SK-N-DZ (cell line): ENCODE measurements at regions not wholly inside any gene's neighbourhood (a gene's known extent, or its start where the extent isn't known, plus 50 kb on each side); places are given as distances from the start of the nearest gene placed in this dataset.
A peak's percentile ranks its signal among the peaks of the same experiment; 100 is the strongest.
"Not testable (repeated sequence)": the region's sequence is repeated elsewhere in the genome, so short reads cannot be mapped to it uniquely, and the experiment has no call there.

ENCODE experiments used
- DNase-seq: peaks from one replicate; pipeline ENCODE4 v3.0.0-alpha.2; 2015; ENCODE audit warnings: low spot score

DNA sequence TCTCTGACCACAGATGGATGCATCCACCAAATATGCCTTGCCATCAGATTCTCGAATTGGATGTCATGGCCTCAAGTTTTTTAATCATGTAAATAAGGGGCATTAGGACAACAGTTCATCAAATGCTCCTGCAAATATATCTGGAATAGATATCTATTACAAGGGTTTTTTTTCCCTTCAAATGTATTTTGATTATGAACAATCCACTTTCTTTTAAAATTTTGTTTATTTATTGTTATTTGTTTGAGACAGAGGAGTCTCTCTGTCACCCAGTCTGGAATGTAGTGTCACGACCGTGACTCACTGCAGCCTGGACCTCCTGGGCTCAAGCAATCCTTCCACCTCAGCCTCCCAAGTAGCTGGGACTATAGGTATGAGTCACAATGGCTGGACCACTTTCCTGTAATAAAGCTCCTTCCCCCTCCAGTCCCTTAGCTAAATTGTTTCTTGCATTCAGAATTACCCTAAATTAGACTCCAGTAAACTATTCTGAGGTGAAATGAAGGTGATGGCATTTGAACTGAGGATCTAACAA is 1412.1 kb downstream of the EFNA5 start:
- DNase-seq: no peak

DNA sequence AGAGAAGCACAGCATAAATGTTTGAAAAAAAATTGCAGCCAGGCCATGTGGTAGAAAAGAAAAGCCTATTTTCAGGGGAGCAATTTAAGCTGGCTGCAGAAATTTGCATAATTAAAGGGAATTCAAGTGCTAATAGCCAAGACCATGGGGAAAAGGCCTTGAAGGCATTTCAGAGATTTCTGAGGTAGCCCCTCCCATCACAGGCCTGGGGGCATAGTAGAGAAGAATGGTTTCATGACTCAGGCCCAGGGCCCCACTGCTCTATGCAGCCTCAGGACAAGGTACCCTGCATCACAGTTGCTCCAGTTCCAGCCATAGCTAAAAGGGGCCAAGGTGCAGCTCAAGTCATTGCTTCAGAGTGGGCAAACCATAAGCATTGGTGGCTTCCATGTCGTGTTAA is 1416.0 kb downstream of the EFNA5 start:
- no peak for DNase-seq

DNA sequence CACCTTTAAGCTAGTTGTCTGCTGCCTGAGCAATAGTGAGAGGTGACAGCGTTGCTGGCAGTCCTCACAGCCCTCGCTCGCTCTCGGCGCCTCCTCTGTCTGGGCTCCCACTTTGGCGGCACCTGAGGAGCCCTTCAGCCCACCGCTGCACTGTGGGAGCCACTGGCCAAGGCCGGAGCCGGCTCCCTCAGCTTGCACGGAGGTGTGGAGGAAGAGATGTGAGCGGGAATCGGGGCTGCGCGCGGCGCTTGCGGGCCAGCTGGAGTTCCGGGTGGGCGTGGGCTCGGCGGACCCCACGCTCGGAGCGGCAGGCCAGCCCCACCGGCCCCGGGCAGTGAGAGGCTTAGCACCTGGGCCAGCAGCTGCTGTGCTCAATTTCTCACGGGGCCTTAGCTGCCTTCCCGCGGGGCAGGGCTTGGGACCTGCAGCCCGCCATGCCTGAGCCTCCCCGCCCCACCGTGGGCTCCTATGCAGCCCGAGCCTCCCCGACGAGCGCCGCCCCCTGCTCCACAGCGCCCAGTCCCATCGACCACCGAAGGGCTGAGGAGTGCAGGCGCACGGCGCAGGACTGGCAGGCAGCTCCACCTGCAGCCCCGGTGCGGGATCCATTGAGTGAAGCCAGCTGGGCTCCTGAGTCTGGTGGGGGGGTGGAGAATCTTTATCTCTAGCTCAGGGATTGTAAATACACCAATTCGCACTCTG is 1424.5 kb downstream of the EFNA5 start:
- DNase-seq: not testable (repeated sequence)

DNA sequence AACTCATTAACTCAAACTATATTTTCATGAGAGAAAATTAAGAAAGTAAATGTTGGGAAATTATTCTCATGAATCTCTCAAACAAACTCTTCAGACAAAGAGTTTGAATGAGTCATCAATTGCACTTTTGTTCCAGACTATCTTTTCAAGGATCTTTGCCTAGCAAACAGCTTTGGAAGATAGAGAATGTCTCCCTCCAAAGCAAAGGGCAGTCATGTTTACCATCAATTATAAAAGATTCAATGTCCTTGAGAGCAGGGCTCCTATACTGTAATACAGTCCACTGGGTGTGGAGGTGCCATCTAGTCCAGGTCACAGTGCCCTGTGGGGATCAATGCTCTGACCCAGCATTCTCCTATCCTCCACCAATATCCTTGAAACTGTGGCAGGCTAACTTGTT is 1429.3 kb downstream of the EFNA5 start:
- no peak for DNase-seq

DNA sequence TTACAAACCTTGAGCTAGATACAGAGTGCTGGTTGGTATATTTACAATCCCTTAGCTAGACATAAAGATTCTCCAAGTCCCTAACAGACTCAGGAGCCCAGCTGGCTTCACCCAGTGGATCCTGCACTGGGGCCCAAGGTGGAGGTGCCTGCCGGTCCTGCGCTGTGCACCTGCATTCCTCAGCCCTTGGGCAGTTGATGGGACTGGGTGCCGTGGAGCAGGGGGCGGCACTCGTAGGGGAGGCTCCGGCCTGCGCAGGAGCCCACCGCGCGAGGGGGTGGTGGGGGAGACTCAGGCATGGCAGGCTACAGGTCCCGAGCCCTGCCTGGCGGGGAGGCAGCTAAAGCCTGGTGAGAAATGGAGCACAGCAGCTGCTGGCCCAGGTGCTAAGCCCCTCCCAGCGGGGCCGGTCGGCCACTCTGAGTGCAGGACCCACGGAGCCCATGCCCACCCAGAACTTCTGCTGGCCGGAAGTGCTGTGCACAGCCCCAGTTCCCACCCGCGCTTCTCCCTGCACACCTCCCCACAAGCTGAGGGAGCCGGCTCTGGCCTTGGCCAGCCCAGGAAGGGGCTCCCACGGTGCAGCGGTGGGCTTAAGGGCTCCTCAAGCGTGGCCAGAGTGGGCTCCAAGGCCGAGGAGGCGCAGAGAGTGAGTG is 1464.7 kb downstream of the EFNA5 start:
- no peak for DNase-seq

DNA sequence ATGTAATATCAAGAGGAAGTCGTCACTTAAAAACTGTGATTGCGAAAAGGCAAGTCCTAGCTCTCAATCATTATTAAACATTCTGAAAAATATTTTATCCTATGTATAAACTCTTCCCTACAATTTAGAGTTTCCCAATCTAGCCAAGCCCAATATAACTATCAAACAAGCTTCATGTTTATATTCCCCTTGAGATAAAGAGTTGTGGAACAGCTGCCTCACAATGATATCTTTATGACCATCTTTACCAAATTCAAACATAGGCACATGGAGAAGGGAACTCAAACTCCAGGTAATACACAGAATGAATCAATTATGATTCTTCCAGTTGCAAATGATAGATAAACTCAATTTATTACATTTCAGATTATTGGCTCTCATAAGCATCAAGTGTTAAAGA is 1468.7 kb downstream of the EFNA5 start:
- no peak for DNase-seq

DNA sequence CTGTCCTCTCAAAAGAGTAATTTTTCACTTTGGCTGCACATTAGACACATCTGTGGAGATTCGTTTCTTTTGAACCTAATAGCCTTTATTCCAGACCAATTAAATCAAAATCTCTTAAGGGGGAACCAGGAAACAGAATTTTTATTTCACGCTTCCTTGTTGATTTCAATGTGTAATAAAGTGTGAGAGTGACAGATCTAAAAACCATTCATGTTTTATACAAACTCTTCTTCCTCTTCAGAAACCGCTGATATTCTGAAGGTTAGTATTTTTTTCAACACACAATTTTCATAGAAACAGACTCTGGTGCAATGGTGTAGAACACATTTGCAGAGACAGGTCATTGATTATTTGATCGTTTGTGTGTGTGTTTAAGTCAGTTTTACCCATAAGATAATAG is 1469.8 kb downstream of the EFNA5 start:
- no peak for DNase-seq

DNA sequence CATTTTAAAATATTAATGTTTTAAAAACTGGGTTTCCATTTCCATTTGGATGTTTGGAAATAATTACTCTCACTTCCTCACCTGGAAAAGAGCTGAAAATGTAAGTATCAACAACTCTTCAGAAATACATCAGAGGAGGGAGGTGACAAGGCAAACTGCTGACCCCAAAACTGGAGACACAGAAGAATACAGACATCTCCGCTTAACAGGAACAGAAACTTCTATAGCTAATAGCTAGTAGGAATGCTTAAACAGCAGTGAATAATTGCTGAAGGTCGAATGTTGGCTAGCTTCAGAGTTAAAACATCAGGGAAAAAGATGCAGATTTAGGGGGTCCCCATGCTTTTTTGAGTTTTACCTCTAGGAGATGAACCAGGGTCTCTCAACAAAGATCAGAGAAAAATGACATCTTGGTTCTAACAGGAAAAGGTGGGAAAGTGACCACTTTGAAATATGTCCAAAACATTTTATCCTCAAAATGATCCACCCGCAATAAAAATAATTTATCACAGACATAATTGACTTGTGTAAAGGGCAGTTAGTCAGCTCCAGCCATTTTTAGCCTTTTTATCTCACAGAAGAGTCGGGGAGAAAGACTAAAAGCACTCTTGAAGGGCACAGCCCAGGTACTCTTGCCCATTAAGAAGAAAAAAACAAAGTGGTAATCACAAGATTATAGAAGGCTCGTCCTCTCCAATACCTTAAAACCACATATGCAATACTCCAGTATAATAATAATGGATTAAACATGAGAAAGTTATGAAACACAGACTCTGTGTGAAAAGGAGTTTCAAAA is 1474.9 kb downstream of the EFNA5 start:
- DNase-seq: no peak

DNA sequence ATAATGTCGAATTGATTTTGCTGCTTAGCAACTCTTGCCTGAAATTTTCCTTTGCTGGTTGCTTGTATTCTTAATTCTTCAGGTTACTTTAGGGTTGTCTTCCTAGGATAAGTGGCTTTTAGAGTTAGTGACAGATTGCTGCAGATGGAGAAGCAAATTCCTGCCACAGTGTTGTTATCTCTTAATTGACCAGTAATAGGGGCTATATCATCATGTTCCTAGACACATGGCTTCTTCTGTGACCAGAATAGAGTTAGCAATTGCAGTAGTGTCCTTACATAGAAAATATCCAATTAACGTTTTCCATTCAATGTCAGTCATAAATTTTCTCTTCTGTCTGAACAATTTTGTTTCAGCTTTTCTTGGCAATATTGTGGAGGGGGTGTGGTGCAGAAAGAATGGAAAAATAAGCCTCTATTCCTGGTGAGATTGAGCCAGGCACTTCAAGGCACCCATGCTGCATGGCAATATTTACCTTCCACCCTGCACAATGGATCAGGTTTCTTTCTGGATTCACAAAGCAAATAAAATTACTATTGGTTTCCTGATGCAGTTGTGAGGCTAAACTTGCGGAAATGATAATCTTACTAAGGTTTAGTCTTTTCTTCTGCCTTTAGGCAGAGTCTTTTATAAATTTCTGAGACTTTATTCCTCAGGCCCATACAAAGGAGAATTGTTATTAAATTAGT is 1481.5 kb downstream of the EFNA5 start:
- DNase-seq: peak; percentile 76

DNA sequence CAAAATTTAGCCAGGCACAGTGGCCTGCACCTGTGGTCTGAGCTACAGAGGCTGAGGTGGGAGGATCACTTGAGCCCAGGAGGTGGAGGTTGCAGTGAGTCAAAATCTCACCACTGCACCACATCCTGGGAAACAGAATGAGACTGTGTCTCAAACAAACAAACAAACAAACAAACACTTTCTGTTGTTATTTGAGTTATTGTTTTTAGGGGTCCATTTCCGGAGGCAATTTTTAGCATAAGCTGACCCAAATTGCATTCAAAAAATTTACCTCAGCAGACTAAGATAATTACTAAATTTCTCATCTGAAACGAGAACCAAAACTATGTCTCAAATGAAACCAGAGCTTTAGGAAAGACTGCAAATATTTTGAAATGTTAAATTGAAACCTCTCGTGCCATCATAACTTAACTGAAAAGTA is 1485.1 kb downstream of the EFNA5 start:
- no peak for DNase-seq

DNA sequence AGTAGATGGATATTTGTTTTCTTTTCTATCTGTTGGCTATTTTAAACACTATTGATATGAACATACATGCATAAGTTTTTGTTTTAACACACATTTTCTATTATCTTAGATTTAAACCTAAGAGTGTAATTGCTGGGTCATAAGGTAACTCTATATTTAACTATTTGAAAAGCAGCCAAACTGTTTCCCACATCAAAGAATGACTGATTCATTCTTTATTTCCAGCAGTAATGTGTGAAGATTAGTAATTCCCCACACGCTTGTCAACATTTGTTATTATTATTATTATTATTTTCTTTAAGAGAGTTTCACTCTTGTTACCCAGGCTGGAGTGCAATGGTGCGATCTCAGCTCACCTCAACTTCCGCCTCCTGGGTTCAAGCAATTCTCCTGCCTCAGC is 1495.8 kb downstream of the EFNA5 start:
- DNase-seq: no peak

DNA sequence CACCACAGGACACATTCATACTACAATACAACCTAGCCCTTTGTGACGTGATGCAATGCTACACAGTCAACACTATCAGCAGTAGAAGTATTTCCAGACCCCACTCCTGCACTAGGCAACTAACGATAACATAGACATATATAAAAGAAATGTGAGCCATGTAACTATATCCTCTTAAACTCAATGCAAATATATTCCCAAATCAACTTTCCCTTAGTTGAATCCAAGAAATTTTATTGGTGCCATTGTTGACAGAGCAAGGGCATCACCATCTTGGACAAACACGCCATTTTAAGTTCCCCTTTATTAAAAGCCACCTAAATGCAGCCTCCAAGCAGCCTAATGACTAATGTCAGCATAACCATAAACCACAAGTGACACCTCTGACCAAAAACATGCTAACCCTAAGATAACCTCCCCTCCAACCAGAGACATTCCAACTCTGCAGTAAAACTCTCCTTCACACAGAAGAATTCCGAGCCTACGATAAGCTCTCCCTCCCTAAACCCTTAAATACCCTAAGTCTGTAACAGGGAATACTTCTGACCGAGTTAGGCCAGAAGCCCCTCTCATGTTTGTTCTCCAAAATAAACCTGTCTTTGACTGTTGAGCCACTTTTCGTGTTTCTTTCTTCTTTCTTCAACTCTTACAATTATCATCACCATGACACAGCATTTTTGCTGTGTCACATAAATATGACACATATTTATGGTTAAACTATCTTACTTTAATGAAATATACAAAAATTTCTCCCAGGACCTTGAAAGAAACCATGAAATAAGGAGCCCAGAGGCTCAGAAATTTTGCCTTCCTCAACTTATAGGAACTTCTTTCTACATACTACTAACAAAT is 1497.8 kb downstream of the EFNA5 start:
- DNase-seq: no peak

DNA sequence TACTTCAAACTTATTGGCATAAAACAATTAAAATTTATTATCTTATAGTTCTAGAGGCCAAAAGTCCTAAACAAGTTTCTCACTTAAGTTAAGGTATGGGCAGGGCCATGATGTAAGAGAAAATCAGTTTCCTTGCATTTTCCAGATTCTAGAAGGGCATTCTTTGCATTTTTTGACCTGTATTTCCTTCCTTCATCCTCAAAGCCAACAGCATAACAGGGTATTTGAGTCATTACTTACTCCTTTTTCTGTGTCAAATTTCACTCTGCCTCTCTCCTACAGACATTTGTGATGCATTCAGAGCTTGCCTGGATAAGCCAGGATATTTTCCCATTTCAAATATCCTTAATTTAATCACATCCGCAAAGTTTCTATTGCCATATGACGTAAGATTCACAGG is 1499.0 kb downstream of the EFNA5 start:
- DNase-seq: no peak

DNA sequence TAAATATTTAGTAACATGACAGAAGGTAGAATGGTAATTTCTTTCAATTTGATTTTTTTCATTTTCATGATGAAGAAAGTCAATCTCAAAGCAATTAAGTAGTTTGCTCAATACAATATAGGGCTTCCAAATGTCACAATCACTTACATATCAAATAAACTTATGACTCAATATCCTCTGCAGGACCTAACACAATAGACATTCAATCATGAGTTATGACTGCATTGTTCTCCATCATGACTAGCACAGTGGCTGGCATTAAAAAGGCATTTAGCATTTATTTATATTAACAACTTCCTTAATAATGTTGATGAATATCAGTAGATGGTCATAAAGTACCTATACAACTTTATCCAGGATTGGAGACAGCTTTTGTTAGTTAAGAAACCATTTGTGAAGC is 1499.6 kb downstream of the EFNA5 start:
- no peak for DNase-seq

DNA sequence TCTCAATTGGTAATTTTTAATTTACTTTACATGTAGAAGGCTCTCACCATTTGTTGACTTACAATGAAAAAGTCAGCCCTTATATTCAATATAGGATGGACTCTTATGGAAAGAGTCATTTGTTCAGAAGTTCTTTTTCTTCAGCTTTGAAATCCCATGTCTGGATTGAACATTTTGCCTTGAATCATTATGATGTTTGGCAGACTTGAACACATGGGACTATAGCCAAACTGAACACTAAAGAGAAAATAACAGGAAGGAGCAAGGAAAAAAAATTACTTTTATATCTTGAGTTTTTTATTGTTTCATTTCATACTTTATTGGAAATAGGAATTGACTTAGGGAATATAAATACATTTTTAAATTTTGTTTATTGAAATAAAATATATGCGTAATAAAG is 1503.0 kb downstream of the EFNA5 start:
- DNase-seq: no peak

DNA sequence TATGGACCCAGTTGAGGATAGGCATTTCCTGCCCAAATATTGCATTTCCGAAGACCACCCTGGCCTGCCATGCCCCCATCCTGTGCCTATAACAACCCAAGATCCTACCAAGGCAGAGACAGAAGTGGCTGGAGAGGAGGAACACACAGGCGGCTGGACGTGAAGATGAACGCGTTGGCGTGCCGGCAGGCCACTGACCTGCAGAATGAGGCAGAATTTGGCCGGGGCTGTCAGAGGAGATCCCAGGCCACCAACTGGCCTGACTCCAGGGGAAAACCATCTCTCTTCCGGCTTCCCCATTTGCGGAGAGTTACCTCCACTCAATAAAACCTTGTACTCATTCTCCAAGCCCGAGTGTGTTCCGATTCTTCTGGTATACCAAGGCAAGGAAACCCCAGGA is 1507.5 kb downstream of the EFNA5 start:
- DNase-seq: no peak

DNA sequence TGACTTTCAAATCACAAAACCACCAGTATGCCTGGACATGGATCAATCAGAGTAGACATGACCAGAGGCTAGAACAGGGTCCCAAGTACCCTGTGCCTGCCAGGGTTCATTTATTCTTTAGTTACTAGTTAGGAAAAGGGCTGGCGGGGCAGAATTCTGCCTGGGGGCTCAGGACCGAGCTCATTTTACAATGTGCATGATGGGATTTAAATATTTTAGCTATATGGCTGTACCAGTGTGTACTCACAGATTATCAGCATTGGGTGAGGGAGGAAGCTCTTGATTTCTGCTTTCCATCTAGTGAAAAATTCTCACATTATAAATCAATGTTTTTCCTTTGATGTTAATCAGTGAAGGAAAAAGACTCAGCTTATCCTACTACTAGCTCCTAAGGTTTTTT is 1511.1 kb downstream of the EFNA5 start:
- no peak for DNase-seq

DNA sequence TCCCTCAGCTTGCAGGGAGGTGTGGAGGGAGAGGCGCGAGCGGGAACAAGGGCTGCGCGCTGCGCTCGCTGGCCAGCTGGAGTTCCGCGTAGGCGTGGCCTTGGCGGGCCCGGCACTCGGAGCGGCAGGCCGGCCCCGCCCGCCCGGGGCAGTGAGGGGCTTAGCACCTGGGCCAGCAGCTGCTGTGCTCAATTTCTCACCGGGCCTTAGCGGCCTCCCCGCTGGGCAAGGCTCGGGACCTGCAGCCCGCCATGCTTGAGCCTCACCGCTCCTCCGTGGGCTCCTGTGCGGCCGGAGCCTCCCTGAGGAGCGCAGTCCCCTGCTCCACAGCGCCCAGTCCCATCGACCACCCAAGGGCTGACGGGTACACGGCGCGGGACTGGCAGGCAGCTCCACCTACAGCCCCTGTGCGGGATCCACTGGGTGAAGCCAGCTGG is 1516.4 kb downstream of the EFNA5 start:
- no peak for DNase-seq

DNA sequence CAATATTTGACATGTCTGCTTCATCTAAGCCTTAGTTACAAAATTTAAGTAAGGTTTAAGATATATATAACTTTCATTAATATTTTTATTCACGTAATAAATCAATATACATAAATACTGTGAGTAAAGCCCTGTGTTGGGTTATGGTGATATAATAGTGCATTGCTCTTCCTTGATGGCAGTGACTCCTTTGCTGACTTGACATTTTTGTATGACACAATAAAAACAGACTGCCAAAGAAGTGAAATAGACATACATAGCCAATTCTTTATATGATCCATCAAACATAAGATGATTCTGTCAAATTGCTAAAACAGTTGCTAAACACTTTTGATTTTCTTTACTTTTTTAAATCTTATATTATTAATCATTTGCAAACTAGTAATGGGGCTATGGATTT is 1518.2 kb downstream of the EFNA5 start:
- no peak for DNase-seq

DNA sequence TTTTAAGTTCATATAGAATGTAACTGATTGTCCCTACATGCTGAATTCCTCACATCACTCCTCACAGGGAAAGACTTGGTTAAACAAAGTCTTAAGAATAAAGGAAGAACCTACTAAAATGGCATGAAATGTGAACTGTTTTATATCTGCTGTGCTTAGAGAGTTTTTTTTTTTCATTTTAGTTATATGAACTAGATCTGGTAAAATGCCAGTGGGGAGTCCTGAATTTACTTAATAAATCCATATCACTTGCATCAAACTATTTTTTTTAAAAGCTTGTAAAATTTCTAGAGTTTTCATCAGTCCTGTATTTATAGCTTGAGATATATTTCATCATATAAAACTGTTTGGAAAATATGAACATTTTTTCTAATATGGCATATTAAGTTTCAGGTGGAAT is 1528.6 kb downstream of the EFNA5 start:
- no peak for DNase-seq

DNA sequence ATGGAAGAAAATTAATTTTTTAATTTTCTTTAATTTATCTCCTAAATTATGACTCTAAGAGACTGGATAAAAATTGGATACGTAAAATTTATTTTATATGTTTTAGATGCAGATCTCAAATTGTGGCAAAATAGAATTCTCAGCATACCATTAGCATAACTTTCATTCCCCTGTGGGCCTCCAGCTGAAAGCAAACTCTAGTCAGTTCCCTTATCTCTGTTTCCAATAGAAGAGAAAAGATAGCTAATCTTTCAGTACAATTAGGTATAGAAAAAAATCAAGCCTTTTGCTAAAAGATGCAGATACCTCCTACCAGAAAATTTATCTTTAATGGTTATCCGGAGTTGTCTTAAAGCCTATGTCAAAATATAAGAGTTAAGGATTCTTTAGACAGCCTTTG is 1530.6 kb downstream of the EFNA5 start:
- DNase-seq: no peak
